Tibial nerve (tissue), 4 donors: ENCODE measurements at regions not wholly inside any gene's neighbourhood (a gene's known extent, or its start where the extent isn't known, plus 50 kb on each side); places are given as distances from the start of the nearest gene placed in this dataset.
A peak's percentile ranks its signal among the peaks of the same experiment; 100 is the strongest.

Experiments
- DNase-seq, 2 donors: peaks; one replicate each; pipeline ENCODE4 v3.0.0-alpha.2; 2019; ENCODE audit warnings: low spot score in 2 of 2
- H3K27ac ChIP-seq, 4 donors: fragments of 200-600 bp; sonication (generic) in 3 of 4; one replicate each; pipeline ENCODE4 v1.5.1; 2017 to 2019; ENCODE audit warnings: mild to moderate bottlenecking in 1 of 4
- H3K27me3 ChIP-seq, 2 donors: fragments of 200-600 bp; sonication (generic) in 1 of 2; one replicate each; pipeline versions ENCODE4 v1.5.1 to v1.6.0; 2017 to 2019
- H3K36me3 ChIP-seq, 3 donors: fragments of 200-600 bp; sonication (generic); one replicate each; pipeline ENCODE4 v1.5.1; 2018 to 2019
- H3K4me1 ChIP-seq, 4 donors: fragments of 200-600 bp; sonication (generic) in 3 of 4; one replicate each; pipeline ENCODE4 v1.5.1; 2017 to 2019
- H3K4me3 ChIP-seq, 4 donors: fragments of 200-600 bp; sonication (generic) in 3 of 4; one replicate each; pipeline ENCODE4 v1.5.1; 2017 to 2019; ENCODE audit warnings: mild to moderate bottlenecking in 1 of 4, moderate library complexity in 1 of 4
- H3K9me3 ChIP-seq, 4 donors: fragments of 200-600 bp; sonication (generic) in 3 of 4; one replicate each; pipeline ENCODE4 v1.5.1; 2017 to 2019
- CTCF ChIP-seq, 5 experiments: fragments of 200-600 bp in 3 of 5; fragments of 450-650 bp in 2 of 5; sonication (generic) in 3 of 5; IDR thresholded peaks; one replicate each; pipeline ENCODE4 v1.5.1; 2016 to 2019; ENCODE audit warnings: antibody characterized with exemption in 5 of 5, mild to moderate bottlenecking in 3 of 5, moderate library complexity in 2 of 5
- EP300 ChIP-seq, 2 donors: sonication (generic); formaldehyde crosslinking; IDR thresholded peaks; one replicate each; pipeline ENCODE4 v1.6.1; 2017; ENCODE audit warnings: antibody characterized with exemption in 2 of 2, mild to moderate bottlenecking in 1 of 2
- POLR2A ChIP-seq, 2 donors: fragments of 450-650 bp; IDR thresholded peaks; one replicate each; pipeline ENCODE4 v1.6.1; 2017; ENCODE audit warnings: antibody characterized with exemption in 2 of 2, mild to moderate bottlenecking in 2 of 2, moderate library complexity in 2 of 2
- WGBS, 2 donors: methylation state at CpG; one replicate each; pipeline ENCODE4 v1.1.5; 2018; 5-methylcytosine and 5-hydroxymethylcytosine counted together

- Histone ChIP-seq H3K4me1 (peaks cover 0 to 93% (median 29%) of the 10 kb centered on the region in 4 donors), H3K9me3 (no peaks in the 10 kb centered on the region), H3K27me3 (no peaks in the 10 kb centered on the region), H3K36me3 (no peaks in the 10 kb centered on the region), H3K27ac (no peak overlapping the region), H3K4me3 (no peak overlapping the region)
- TF ChIP-seq POLR2A (IDR thresholded peaks at IDR 0.05) (no peak), EP300 (IDR thresholded peaks at IDR 0.05) (no peak), CTCF (IDR thresholded peaks at IDR 0.05) (no peak)
- 90 to 95% methylated on average over 6 of the region's 6 CpGs for WGBS, 2 donors
- no peak for DNase-seq
Observed at GRCh38 chr3:177594096-177594495, 396.8 kb upstream of the TBL1XR1 start.

GRCh38 chr3:177595530-177596188 is 398.4 kb upstream of the TBL1XR1 start:
- no peak for DNase-seq
- H3K4me1 ChIP-seq, result peaks cover 0 to 89% (median 27%) of the 10 kb centered on the region in 4 donors
- H3K27ac ChIP-seq, result no peak overlapping the region

GRCh38 chr3:177596248-177596815 is 399.1 kb upstream of the TBL1XR1 start:
- 59 to 60% methylated on average over 3 of the region's 3 CpGs for WGBS, 2 donors

More at GRCh38 chr3:177595530-177596188, 398.4 kb upstream of the TBL1XR1 start:
- WGBS, 2 donors, result 89 to 90% methylated on average over 4 of the region's 4 CpGs
- no peaks in the 10 kb centered on the region for H3K36me3 ChIP-seq
- no peak overlapping the region for H3K4me3 ChIP-seq
- no peaks in the 10 kb centered on the region for H3K9me3 ChIP-seq
- H3K27me3 ChIP-seq, result no peaks in the 10 kb centered on the region
- TF ChIP-seq CTCF (IDR thresholded peaks at IDR 0.05) (no peak), EP300 (IDR thresholded peaks at IDR 0.05) (no peak), POLR2A (IDR thresholded peaks at IDR 0.05) (no peak)

GRCh38 chr3:177596816-177597271 is 399.6 kb upstream of the TBL1XR1 start:
- Histone ChIP-seq H3K4me1 (peaks cover 0 to 77% (median 24%) of the 10 kb centered on the region in 4 donors), H3K9me3 (no peaks in the 10 kb centered on the region), H3K4me3 (no peak overlapping the region), H3K27ac (peak overlapping the region in 2 of 4 donors; percentile 62 to 76), H3K36me3 (no peaks in the 10 kb centered on the region), H3K27me3 (no peaks in the 10 kb centered on the region)
- no peak for TF ChIP-seq EP300 (IDR thresholded peaks at IDR 0.05)
- no peak for TF ChIP-seq CTCF (IDR thresholded peaks at IDR 0.05)
- no peak for TF ChIP-seq POLR2A (IDR thresholded peaks at IDR 0.05)
- no peak for DNase-seq
- 67 to 72% methylated on average over 1 of the region's 1 CpG for WGBS, 2 donors

More at GRCh38 chr3:177596248-177596815, 399.1 kb upstream of the TBL1XR1 start:
- no peak overlapping the region for H3K4me3 ChIP-seq
- no peaks in the 10 kb centered on the region for H3K27me3 ChIP-seq
- H3K9me3 ChIP-seq, result no peaks in the 10 kb centered on the region
- H3K36me3 ChIP-seq, result no peaks in the 10 kb centered on the region
- no peak for TF ChIP-seq EP300 (IDR thresholded peaks at IDR 0.05)
- no peak for TF ChIP-seq POLR2A (IDR thresholded peaks at IDR 0.05)
- no peak for TF ChIP-seq CTCF (IDR thresholded peaks at IDR 0.05)
- peaks cover 0 to 83% (median 24%) of the 10 kb centered on the region in 4 donors for H3K4me1 ChIP-seq
- DNase-seq, result no peak
- peak overlapping the region in 1 of 4 donors; percentile 7 for H3K27ac ChIP-seq
